Kidney capillary endothelial cell (primary cell): ENCODE measurements at regions not wholly inside any gene's neighbourhood (a gene's known extent, or its start where the extent isn't known, plus 50 kb on each side); places are given as distances from the start of the nearest gene placed in this dataset.

Experiments used
- DNase-seq: peaks from one replicate; pipeline ENCODE4 v3.0.0-alpha.2; 2018; ENCODE audit warnings: low spot score

DNA sequence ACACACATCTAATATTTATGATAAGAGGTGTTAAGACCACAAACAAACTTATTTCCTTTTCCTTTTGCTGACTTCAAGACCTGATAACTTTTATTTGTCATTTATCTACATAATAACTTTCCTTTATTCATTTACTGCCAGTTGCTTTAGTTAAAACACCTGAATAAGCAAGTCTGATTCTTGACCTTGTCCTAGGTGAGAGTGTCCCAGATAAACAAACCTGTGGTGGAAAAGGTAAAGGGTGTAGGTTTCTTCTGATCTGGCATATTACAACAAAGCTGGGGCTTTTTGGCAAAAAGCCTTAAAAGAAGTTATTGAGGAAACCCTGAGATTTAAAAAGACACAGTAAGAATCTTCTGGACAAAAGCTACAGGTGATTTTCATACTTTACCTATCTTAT, 191.5 kb downstream of the ZBBX start:
- no peak for DNase-seq

DNA sequence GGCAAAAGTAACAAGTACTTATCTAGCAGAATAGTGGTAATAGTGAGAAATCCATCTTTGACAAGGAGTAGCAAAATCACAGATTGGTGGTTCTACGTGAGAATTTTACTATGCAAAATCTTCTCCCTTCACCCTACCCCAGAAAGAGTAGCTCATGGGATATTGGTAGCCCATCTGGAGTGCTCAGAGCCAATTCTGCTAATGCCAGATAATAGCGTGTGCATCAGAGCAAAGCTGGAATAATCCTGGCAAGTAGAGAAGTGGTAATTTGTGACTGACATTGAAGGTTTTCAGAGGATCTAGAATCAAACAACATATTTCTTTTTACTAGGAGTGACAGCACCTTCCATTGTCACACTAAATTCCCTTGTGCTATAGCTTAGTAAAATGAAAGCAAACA, 192.9 kb downstream of the ZBBX start:
- DNase-seq, result no peak

DNA sequence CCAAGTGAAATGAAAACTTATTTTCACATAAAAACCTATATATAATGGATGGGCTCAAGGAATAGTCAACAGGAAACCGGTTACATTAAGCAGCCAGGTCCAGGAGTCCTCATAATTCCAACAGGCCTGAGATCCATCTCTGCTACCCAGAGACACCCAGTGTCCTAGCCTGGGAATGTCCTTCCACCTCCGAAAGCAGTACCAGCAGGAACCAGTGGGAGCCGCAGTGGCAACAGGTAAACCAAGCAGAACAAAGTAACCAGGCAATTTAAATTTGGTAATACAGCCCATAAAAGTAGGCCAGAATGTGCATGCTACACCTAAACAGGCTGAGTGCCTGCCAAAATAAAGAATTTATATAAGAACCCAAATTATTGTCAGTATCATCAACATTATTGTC, 195.6 kb downstream of the ZBBX start:
- DNase-seq, result no peak

DNA sequence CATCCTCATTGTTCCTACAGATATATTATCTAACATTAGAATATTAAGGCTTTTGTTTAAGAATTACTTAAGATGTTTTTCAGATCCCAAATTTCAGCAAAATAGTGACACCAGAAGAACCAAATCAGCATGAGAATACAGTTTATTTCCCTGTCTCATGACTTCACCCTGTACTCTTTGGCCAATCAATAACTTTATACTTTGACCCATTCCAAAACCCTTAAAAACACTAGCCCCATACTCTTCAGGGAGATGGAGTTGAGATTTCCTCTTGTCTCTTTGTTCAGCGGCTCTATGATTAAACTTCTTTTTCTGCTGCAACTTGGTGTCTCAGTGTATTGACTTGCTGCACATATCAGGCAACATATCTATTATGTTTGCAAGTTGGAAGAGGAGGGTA, 207.7 kb downstream of the ZBBX start:
- DNase-seq, result no peak

DNA sequence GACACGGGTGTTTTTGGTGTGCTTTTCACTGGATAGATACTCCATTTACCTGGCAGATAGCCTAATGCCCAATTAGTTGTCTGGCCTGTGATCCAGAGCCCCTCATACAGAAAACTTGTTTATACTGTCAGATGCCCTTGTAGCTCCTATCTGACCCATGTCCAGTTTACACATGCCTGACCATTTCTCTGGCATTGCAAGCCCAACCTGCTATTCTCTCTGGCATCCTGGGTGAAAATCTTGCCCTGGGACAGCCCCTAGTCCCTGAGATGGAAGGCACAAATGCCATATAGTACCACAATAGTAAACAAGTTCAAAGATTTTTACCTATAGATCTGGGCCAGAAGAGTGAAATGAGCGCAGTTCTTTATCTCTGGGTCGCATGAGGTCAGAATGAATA, 212.6 kb downstream of the ZBBX start:
- no peak for DNase-seq

DNA sequence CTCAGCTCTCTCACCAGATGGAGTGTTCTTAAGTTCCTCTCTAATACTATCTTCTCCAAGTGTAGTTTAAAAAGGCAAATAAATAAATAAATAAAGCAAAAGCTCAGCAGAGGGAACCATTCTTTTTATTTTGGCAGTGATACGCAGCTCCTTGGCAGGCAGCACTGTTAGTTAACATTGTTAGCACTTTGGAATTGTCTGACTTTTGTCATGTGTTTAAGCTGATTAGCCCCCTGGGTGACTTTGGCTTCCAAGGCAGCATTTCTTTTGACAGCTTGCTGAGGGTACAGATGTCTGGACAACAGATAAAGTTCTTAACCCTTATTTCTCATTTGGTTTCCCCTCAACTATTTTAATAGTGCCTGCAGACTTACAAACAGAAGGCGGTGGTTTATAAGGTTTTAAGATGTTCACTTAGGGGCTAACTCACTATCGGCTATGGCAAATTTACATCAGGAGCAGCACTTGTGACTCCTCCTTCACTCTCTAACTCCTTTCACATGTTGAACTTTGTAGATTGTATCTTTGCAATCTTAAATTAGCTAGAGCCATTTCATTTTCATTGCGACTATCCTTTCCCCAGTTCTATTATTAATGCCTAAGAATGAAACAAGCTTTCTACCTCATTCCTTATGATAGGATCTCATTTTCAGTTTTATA, 213.4 kb downstream of the ZBBX start:
- no peak for DNase-seq

DNA sequence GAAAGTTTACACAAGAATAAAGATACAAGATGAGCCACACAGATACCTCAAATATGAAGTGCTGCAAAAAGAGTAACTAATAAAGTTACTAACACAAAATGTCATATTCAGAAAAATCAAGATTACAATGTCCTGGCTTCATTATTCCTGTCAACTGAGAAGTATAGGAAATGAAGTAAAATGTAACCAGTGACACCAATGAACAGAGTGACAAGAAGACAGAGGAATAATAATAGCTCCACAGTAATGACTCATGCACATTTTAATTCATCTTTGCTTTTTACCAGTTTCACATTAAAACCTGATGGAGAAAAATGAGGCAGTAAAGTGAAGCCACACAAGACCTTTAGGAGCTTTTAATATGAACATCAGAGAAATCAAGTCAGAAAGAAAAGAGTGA, 214.1 kb downstream of the ZBBX start:
- no peak for DNase-seq

DNA sequence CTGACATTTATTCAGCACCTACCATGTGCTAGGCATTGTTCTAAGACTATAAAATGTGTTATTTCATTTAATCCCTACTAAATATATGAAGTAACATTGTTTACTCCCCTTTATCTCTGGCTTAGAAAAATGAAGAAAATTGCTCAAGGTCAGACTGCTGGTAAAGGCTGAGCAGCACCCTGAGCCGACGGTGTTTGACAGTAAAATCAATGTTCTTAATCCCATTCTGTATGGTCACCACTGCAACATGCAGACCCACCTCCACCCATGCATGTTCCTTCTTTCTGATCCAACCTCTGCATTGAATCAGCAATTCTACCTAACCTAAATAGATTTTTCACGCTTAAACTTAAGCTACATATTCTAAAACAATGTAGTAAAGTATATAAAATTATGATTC, 216.5 kb downstream of the ZBBX start:
- no peak for DNase-seq

DNA sequence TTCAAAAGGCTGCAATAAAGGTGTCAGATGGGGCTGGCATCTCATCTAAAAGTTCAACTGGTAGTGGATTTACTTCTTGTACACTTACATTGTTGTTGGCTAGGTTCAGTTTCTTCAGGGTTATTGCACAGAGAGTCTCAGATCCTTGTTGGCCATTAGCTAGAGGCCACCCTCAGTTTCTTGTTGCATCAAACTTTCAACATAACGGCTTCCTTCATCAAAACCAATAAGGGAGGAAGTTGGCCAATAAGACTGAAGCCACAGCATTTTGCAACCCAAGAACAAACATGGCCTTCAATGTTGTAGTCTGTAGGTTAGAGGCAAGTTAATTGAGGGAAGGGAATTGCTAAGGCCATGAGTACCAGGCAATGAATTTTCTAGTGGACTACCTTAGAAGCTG, 218.0 kb downstream of the ZBBX start:
- no peak for DNase-seq

DNA sequence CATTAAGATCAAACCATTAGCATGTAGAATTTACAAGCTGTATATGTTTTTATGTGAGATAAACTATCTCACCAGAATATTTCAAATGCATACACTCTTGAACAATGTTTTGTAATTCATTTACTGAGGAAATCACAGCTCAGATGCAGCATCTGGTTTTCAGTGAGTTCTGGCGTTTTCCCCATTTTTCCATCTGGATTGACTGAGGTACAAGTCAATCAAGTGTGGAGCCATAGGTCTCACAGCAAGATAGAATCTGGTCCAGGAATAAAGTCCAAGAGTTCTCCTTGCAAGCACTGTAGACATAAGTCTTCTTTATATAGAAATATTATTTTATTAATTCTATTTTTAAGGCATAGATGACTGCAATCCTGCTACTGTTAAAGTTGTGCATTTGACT, 219.3 kb downstream of the ZBBX start:
- no peak for DNase-seq

DNA sequence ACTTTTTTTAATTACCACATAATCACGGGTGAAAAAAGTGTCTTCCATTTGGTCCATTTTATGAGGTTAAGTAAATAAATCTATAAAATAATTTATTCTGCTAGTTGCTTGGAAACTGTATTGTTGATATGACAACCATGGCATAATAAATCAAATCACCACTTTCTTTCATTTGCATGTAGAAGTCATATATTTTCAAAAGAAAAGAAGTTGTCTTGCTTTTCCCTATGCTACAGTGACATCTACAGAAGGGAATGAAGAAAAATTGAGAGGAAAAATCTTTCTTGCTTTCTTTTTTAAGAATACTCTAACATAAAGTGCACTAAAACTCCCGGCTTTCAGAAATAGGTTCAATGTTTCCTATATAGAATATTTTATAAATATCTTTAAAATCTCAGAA, 228.5 kb downstream of the ZBBX start:
- DNase-seq, result no peak

DNA sequence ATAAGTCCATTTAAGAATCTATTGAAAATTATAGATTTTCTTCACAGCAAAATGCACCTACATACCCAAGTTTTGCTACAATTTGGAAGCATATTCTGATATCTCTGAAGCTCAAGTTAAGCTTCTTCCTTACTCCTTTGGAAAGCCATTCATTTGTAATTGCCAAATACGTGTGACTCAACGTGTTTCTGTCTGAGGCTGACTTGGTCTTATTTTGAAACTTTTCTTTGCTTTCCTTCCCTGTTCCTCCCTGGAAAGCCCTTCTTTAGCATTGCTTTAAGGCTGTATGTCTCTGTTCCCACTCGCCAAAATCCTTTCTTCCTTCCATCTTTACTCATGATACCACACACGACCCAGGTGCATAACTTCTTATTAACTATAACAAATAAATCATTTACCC, 232.0 kb downstream of the ZBBX start:
- DNase-seq, result no peak

DNA sequence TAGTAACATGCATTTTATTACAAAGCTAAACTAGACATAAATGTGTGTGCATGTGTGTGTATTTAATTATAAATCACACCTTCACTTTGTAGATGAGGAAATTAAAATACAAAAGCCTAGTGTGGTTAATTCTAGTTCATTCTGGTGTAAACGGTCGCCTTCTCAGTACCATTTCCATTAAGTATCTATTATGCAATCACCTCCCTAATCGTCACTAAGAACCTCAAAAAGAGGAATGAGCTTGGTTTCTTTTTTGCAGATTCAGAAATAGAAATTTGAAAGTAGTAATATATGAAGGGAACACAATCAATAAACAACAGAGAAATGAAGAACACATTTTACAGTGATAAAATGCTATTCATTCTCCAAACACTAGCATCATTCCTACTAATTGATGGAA, 233.2 kb downstream of the ZBBX start:
- DNase-seq, result no peak

DNA sequence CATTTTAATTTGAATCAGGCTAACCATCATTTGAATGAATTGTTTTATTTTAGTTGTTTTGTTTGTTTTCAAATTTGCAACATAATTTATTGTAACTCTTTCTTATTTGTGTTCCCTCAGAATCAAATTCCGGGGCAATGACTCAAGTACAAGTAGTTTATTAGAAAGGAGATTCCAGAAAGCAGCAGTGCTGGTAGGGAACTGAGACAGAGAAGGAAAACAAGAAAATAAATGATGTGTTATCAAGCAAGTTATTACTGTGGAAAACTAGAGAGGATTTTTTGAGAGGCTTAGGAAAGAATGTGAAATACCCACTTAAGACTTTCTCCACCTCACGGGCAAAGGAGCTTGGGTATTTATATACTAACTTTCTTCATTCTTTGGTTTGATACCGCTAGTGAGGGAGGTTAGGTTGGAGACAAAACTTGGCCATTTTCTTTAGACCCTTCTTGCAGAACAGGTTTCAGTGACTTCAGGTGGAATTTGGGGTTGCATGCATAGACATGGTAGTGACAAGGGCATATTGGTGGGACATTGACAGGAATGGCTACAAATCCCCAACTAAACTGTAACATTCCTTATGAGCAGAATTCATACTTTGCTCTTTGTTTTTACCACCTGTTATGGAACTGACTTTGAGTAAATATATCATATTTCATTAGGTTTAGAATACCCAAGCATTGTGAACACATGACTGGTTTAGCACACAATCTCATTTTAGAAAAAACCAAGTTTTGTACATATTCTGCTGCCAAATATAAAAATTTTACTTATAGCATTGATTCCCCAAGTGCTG, 254.3 kb downstream of the ZBBX start:
- no peak for DNase-seq

DNA sequence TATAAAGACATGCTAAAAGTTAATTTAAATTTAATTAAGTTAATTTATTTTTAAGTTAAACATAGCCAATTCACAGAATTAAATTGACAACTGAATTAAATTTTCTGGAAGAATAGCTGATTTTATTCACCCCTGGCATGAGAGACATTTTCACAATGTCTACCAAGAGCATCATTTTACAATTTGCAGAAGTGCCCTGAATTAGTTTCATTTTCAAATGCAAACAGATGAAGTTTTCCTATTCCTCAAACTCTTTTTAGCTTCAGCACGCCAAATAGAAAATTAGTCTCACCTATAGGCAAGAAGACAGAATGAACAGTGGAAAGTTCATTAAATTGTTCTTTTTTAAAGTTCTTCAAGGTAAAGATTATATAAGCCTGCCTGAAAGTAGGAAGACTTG, 259.3 kb downstream of the ZBBX start:
- no peak for DNase-seq

DNA sequence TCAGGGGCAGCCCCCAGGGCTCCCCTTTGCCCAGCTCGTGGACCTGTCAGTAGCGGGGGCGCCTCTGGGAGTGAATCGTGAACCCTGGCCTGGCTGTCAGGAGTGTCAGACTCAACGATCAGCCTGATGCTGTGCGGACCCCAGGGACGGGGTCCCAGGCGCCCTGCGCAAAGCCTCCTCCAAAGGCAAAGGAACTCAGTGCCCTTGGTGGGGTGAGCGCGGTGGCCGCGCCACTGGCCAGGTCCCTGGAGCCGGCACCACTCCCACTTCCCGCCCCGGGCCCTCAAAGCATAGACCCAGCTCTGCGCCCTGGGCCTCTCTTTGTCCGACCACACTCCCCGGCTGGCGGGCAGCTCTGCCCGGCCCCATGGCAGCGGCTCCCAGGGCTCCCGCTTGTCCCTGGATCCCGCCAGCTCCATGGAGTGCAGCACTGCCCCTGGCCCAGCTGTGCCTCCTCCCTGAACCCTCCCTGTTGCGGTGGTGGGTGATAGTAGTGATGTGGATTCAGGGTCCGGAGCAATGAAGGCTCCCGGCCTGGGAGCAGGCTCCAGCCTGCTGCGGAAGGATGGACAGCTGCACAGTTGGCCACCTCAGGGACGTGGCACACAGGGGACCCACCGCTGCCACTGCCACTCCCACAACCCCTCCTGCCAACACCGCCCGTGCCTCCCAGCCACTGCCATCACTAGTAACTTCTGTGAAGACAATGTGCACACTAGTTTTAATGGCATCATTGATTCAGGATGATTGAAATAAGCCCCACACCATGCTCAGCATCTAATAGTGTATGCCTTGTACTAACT, 263.8 kb downstream of the ZBBX start:
- no peak for DNase-seq

DNA sequence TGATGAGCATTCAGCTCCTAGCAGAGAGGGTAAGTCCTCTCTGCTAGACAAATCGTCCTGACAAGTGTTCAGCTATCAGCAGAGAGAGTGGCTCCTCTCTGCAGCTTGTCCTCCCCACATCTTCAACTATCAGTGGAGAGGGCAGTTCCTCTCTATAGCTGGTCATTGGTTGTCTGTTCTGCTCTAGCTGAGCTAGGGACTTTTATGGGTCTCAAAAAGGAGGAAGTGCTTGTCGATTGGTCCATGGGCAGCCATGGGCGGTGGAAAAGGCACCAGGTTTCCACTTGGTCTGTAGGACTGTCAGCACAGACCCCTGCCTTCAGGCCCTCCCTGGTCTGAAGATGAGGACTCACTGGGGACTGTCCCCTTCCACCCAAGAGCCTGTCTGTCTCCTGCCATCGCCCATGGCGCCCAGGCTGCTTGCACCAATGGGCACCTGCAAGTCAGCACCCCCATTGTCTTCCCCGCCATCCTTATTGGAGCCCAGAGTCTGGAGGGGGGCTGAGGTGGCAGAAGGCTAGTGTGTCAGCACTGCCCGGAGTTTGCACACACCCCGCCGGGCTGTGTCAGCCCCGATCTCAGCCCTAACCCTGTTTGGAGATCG, 264.7 kb downstream of the ZBBX start:
- no peak for DNase-seq

DNA sequence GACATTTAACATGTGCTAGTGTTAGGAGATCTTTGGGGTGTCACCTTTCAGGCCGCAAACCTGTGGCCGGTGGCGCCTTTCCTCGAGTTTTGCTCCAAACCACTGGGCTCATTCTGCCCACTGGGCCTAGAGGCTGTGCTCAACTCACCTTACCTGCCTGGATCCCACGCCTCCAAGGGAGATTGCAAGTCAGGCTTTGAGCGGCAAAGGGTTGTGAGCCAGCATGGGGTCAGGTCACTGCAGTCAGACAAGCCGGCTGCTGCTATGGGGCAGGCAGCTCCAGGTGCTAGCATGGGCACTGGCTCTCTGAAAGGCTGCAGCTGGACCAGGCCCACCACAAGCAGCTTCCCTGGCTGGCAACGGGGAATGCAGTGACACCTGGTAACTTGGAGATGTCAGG, 265.5 kb downstream of the ZBBX start:
- no peak for DNase-seq

DNA sequence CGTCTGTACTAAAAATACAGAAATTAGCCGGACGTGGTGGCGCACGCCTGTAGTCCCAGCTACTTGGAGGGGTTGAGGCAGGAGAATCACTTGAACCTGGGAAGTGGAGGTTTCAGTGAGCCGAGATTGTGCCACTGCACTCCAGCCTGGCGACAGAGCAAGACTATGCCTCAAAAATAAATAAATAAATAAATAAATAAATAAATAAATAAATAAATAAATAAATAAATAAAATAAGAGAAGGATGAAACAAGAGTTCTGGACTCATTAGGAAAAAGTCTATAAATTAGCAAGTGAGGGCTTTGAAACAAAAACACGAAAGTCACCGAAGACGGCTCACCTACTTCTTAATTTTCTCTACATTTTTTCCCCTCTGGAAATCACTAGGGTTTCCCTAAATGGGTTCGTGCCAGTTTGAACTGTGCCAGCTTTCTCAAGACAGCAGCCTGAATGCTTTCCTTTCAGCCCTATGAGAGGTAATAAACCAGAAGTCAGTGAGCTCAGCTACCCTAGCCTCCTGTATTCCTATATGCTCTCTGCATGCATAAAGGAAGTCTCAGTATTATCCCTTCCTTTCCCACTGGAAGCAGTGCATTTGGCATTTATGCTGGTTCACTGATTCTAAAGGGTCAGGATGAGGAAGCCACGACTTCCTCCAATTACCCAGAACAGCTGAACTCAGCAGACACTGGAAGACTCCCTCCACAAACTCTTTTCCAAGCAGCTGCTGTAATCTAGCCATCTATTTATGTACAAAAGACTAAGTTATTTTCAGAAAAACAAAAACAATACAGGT, 266.9 kb downstream of the ZBBX start:
- DNase-seq, result no peak

DNA sequence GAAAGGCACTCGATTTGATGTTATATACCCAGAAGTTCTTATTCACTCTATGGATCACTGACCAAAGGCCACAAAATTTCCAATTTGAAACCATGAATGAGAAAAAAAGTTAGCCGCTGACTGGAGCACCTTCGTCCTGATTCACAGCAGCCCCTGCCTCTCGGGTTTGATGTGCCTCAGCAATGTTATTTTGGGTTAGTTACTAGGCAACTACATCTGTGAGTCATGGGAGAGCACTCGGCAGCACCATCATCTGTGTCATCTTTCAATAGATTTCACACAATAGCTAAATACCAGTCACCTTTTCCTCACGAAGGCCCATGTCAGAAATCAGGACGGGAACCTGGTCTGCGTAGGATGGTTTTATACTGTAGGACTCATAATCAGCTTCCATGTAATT, 269.2 kb downstream of the ZBBX start:
- no peak for DNase-seq

DNA sequence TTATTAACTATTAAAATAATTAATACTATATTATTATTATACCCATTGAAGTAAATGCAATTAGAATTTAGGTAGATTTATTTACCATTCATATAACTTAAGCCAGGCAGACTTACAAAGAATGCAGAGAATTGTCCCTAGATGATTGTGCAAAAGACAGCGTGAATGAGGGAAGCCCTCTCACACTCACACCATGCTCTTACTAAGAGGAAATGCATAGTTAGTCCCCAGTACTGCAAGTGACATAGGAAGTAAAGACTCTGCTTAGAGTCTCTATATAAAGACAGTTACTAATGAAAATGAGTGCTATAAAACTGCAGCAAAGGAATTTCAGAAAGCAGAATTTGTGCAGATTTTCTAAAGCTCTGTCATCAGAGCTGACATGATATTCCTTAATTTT, 270.4 kb downstream of the ZBBX start:
- DNase-seq, result no peak

DNA sequence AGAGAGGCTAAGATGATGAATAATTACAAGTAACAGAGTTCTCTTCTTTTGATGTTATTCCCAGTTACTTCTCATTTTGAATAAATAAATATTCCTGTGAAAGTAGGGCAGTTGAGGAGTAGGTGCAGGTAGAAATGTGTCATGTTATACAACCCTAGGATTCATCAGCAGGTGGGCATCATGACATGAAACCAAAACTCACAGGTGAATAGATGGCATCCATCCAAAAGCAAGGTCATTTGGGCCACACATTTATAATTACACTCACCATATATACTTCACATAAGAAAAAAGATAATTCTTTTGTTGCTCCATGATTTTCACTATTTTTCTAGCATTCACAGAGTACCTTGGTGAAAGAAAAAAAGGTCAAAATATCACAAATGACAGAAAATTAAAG, 273.6 kb downstream of the ZBBX start:
- no peak for DNase-seq
